GM10248 (cell line): ENCODE measurements at regions not wholly inside any gene's neighbourhood (a gene's known extent, or its start where the extent isn't known, plus 50 kb on each side); places are given as distances from the start of the nearest gene placed in this dataset.
"Not testable (repeated sequence)": the region's sequence is repeated elsewhere in the genome, so short reads cannot be mapped to it uniquely, and the experiment has no call there.

Experiments
- CTCF ChIA-PET: fragments of 300-600 bp; sonication (Branson Sonifier 250); formaldehyde crosslinking; extraction: SDS; loops from one replicate; lab custom pipeline; 2021; ENCODE audit warnings: antibody characterized with exemption; lab: Yijun Ruan, JAX
- POLR2A ChIA-PET: fragments of 350-650 bp; sonication (Branson Sonifier 250); formaldehyde crosslinking; extraction: SDS; loops from one replicate; lab custom pipeline; 2020; ENCODE audit warnings: antibody characterized with exemption; lab: Yijun Ruan, JAX
- DNase-seq: peaks from one replicate; pipeline ENCODE4 v3.0.0; 2012; ENCODE audit errors: extremely low spot score
- CTCF ChIP-seq: IDR thresholded peaks from 2 replicates; pipeline ENCODE4 v1.5.1; 2012; ENCODE audit warnings: mild to moderate bottlenecking, low read depth; ENCODE audit errors: extremely low read depth, missing control alignments, control extremely low read depth

- POLR2A ChIA-PET: no interaction called here
- no peak for TF ChIP-seq CTCF
- CTCF ChIA-PET: no interaction called here
- no peak for DNase-seq
These were observed 58.6 kb upstream of the OLIG3 start for GRCh38 chr6:137552809-137553208.

GRCh38 chr6:137559521-137560183, 65.5 kb upstream of the OLIG3 start:
- DNase-seq, POLR2A ChIA-PET: not testable (repeated sequence)
- CTCF ChIA-PET: interaction anchor here (1.0 to 1.2 kb wide), 4 partner anchors 8 to 26 kb away, joined by 3 read pairs; no protein-coding TSS in a partner anchor

- no peak for TF ChIP-seq CTCF
- DNase-seq: no peak
- POLR2A ChIA-PET: no interaction called here
- CTCF ChIA-PET: interaction anchor here (1.0 to 1.6 kb wide), 5 partner anchors 9 to 25 kb away, joined by 3 to 6 read pairs (median 3); no protein-coding TSS in a partner anchor
These were observed 66.0 kb upstream of the OLIG3 start for GRCh38 chr6:137560184-137560563.

- no peak for TF ChIP-seq CTCF
- DNase-seq: no peak
- POLR2A ChIA-PET: no interaction called here
- CTCF ChIA-PET: no interaction called here
These were observed 73.9 kb upstream of the OLIG3 start for GRCh38 chr6:137568067-137568466.

DNA sequence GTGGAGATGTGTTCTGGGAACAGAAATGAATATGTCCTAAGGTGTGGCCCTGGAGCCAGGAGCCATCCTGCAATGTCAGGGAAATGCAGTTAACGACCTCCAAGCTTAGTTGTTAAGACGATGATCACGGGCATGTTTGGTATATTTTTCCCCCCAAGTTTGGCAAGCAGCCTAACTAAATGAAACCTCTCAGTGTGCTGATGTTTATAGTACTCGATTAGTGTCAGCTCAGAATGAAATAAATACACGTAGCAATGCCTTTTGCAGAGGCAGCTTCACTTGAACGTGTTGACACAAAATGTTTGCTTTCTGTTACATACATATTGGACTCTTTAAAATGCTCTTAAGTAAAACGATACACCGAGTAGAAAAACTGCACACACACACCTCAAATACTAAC, 76.2 kb upstream of the OLIG3 start:
- ChIA-PET POLR2A (no interaction called here), CTCF (interaction anchor here (0.8 to 2.8 kb wide), 6 partner anchors 10 to 27 kb away, joined by 3 to 14 read pairs (median 4); no protein-coding TSS in a partner anchor)
- no peak for TF ChIP-seq CTCF
- DNase-seq: no peak

GRCh38 chr6:137571854-137572253, 77.7 kb upstream of the OLIG3 start:
- peak; percentile 33 for DNase-seq
- POLR2A ChIA-PET: no interaction called here
- TF ChIP-seq CTCF: peak; percentile 52
- CTCF ChIA-PET: interaction anchor here (1.2 to 2.7 kb wide), 2 partner anchors 9 to 14 kb away, joined by 5 to 9 read pairs; no protein-coding TSS in a partner anchor

DNA sequence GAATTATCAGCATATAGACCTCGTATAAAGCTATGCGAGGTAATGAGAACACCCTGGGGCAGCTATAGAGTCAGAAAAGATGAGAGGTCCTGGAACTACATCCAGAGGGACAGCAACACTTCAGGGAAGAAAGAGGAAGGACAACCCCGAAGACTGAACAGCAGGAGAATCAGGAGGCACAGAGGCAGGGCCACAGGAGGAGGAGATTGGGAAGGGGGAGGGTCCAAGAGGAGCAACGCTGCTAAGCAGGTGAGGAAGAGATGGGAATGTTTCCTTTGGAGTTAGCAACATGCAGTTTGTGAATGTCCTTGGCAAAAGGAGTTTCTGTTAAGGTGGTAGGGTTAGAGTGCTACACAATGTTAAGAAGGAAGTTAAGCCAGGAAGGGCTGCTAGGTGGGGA, 79.5 kb upstream of the OLIG3 start:
- TF ChIP-seq CTCF: no peak
- DNase-seq: no peak
- POLR2A ChIA-PET: no interaction called here
- CTCF ChIA-PET: interaction anchor here (0.8 to 2.7 kb wide), 7 partner anchors 10 to 42 kb away, joined by 3 to 9 read pairs (median 3); no protein-coding TSS in a partner anchor
